DND-41 (cell line): ENCODE measurements at regions not wholly inside any gene's neighbourhood (a gene's known extent, or its start where the extent isn't known, plus 50 kb on each side); places are given as distances from the start of the nearest gene placed in this dataset.

ENCODE experiments used
- ATAC-seq: fragments of 200-7000 bp; cut with Tn5 transposase; 3 replicates; pipeline ENCODE4 v1.9.1; 2021; ENCODE audit warnings: low read depth; ENCODE audit not compliant: insufficient read depth
- DNase-seq: peaks from one replicate; pipeline ENCODE4 v3.0.0-alpha.2; 2020
- H2AFZ ChIP-seq: 2 replicates; pipeline ENCODE4 v1.6.0; 2012; ENCODE audit warnings: low read depth, low read length
- H3K27ac ChIP-seq: 2 replicates; pipeline ENCODE4 v1.5.1; 2012; ENCODE audit warnings: low read length, inconsistent platforms
- H3K27me3 ChIP-seq: fragments of 200-600 bp; sonication (generic); 2 replicates; pipeline ENCODE4 v1.6.0; 2012; ENCODE audit warnings: low read length, mild to moderate bottlenecking, inconsistent platforms; ENCODE audit not compliant: insufficient read depth, poor library complexity
- H3K36me3 ChIP-seq: 2 replicates; pipeline ENCODE4 v1.5.1; 2012; ENCODE audit warnings: low read length, inconsistent platforms; ENCODE audit not compliant: insufficient read depth
- H3K4me1 ChIP-seq: 2 replicates; pipeline ENCODE4 v1.5.1; 2012; ENCODE audit warnings: mild to moderate bottlenecking, low read length; ENCODE audit not compliant: insufficient read depth
- H3K4me2 ChIP-seq: 2 replicates; pipeline ENCODE4 v1.6.0; 2012; ENCODE audit warnings: mild to moderate bottlenecking, moderate library complexity, low read length, inconsistent platforms; ENCODE audit not compliant: insufficient read depth
- H3K4me3 ChIP-seq, 2 experiments: fragments of 200-600 bp in 1 of 2; shearing (Covaris generic) in 1 of 2; 2 replicates each; pipeline ENCODE4 v1.5.1; 2012 to 2016; ENCODE audit warnings: inconsistent platforms in 2 of 2, low read length in 2 of 2, mild to moderate bottlenecking in 2 of 2, low read depth in 1 of 2, moderate library complexity in 1 of 2
- H3K79me2 ChIP-seq: 2 replicates; pipeline ENCODE4 v1.6.0; 2012; ENCODE audit warnings: low read length, inconsistent platforms; ENCODE audit not compliant: insufficient read depth
- H3K9ac ChIP-seq: 2 replicates; pipeline ENCODE4 v1.6.0; 2012; ENCODE audit warnings: low read depth, mild to moderate bottlenecking, inconsistent platforms, low read length, moderate library complexity
- H3K9me3 ChIP-seq: 2 replicates; pipeline ENCODE4 v1.5.1; 2012; ENCODE audit warnings: low read length, moderate library complexity, mild to moderate bottlenecking, inconsistent platforms; ENCODE audit not compliant: insufficient read depth, severe bottlenecking
- H4K20me1 ChIP-seq: 2 replicates; pipeline ENCODE4 v1.6.0; 2012; ENCODE audit warnings: low read length; ENCODE audit not compliant: insufficient read depth
- CTCF ChIP-seq: IDR thresholded peaks from 2 replicates; pipeline ENCODE4 v1.5.1; 2012; ENCODE audit warnings: borderline replicate concordance, low read length, moderate library complexity, mild to moderate bottlenecking; ENCODE audit not compliant: poor library complexity, severe bottlenecking; ENCODE audit errors: extremely low read depth
- EZH2 ChIP-seq: IDR thresholded peaks from 3 replicates; pipeline ENCODE4 v1.6.1; 2012; ENCODE audit warnings: borderline replicate concordance, low read depth, mild to moderate bottlenecking, moderate library complexity, low read length, inconsistent platforms; ENCODE audit not compliant: severe bottlenecking

DNA sequence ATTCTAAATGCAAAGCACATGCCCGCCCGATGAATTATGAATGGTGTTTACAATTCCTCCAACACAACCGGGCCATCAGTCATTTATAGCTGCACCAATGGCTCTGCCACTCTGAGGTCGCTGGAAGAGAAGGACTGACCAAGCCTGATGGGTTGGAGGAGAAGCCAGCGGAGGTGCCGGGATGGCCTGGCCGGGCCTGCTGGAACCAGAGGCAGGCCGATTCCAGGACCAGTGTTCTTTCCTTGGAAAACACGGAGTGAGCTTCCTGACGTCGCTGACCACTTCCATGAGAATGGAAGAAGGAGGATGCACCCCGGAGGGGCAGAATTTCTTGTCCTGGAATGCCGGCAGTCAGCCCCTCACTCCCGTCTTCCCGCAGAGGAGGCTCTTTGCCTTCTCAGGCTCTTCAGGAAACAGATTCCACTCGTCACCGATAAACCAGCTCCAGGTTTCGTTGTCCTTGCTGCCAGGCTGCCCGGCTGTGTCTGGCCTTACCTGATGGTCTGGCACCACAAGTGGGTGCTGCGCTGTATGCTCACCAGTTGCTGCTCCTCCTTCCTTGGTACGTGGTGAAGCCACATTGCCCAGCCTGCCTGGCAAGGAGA, 358.5 kb upstream of the SFSWAP start:
- Histone ChIP-seq H3K36me3 (no peaks in the 10 kb centered on the region), H4K20me1 (no peaks in the 10 kb centered on the region; the same call in 1 of the 2 replicates), H3K27me3 (peaks cover 3% of the 10 kb centered on the region), H3K4me1 (no peaks in the 10 kb centered on the region), H3K79me2 (no peaks in the 10 kb centered on the region), H2AFZ (no peak overlapping the region), H3K9ac (no peak overlapping the region), H3K4me3 (no peak overlapping the region), H3K9me3 (no peaks in the 10 kb centered on the region), H3K4me2 (no peak overlapping the region), H3K27ac (no peak overlapping the region)
- no peak for ATAC-seq
- TF ChIP-seq CTCF (no peak), EZH2 (no peak)
- DNase-seq = no peak

GRCh38 chr12:131353376-131353775, 357.5 kb upstream of the SFSWAP start:
- Histone ChIP-seq H3K79me2 (no peaks in the 10 kb centered on the region), H3K4me1 (no peaks in the 10 kb centered on the region), H3K27me3 (no peaks in the 10 kb centered on the region), H3K9ac (no peak overlapping the region), H3K4me2 (no peak overlapping the region), H3K36me3 (no peaks in the 10 kb centered on the region), H4K20me1 (no peaks in the 10 kb centered on the region; the same call in 1 of the 2 replicates), H3K4me3 (no peak overlapping the region), H3K9me3 (no peaks in the 10 kb centered on the region), H3K27ac (no peak overlapping the region), H2AFZ (no peak overlapping the region)
- TF ChIP-seq CTCF (no peak), EZH2 (no peak)
- ATAC-seq (no peak), DNase-seq (no peak)

GRCh38 chr12:131353826-131354225, 357.1 kb upstream of the SFSWAP start:
- H2AFZ ChIP-seq = no peak overlapping the region
- no peak overlapping the region for H3K9ac ChIP-seq
- H3K4me2 ChIP-seq = no peak overlapping the region
- H4K20me1 ChIP-seq = no peaks in the 10 kb centered on the region; the same call in 1 of the 2 replicates
- no peaks in the 10 kb centered on the region for H3K27me3 ChIP-seq
- H3K27ac ChIP-seq = no peak overlapping the region
- DNase-seq (no peak), ATAC-seq (no peak)
- H3K9me3 ChIP-seq = no peaks in the 10 kb centered on the region
- TF ChIP-seq EZH2 (no peak), CTCF (no peak)
- no peak overlapping the region for H3K4me3 ChIP-seq
- no peaks in the 10 kb centered on the region for H3K4me1 ChIP-seq
- no peaks in the 10 kb centered on the region for H3K36me3 ChIP-seq
- no peaks in the 10 kb centered on the region for H3K79me2 ChIP-seq
